HL-60 (cell line): ENCODE measurements at regions not wholly inside any gene's neighbourhood (a gene's known extent, or its start where the extent isn't known, plus 50 kb on each side); places are given as distances from the start of the nearest gene placed in this dataset.

Source experiments
- DNase-seq, 2 experiments: peaks; one replicate each; pipeline ENCODE4 v3.0.0-alpha.2; 2010 to 2020; ENCODE audit warnings: low read depth in 1 of 2, low spot score in 1 of 2
- H3K27ac ChIP-seq: fragments of 250-450 bp; sonication (Bioruptor Pico); replicated peaks from 2 replicates; pipeline ENCODE4 v1.5.1; 2020; ENCODE audit warnings: mild to moderate bottlenecking, moderate library complexity
- H3K27me3 ChIP-seq: fragments of 250-450 bp; sonication (Bioruptor Pico); 2 replicates; pipeline ENCODE4 v1.5.1; 2021; ENCODE audit warnings: mild to moderate bottlenecking, moderate library complexity; ENCODE audit not compliant: insufficient read depth, poor library complexity, severe bottlenecking
- H3K4me3 ChIP-seq: replicated peaks from 2 replicates; pipeline ENCODE4 v1.5.1; 2011; ENCODE audit warnings: mild to moderate bottlenecking, control low read depth, low read length; ENCODE audit not compliant: insufficient read depth
- GABPA ChIP-seq: IDR thresholded peaks from 2 replicates; pipeline ENCODE4 v1.6.1; 2012; ENCODE audit warnings: low read depth
- POLR2AphosphoS5 ChIP-seq: IDR thresholded peaks from 2 replicates; pipeline ENCODE4 v1.6.1; 2012; ENCODE audit warnings: low read depth
- SPI1 ChIP-seq: IDR thresholded peaks from 2 replicates; pipeline ENCODE4 v1.6.1; 2012; ENCODE audit warnings: low read depth, mild to moderate bottlenecking, borderline replicate concordance
- TF ChIP-seq, protein P1 (sequence below): IDR thresholded peaks from one replicate; pipeline ENCODE4 v1.5.1; 2011; ENCODE audit warnings: low read length, control low read depth, inconsistent platforms; ENCODE audit not compliant: insufficient read depth
- TF ChIP-seq, protein P2 (sequence below): IDR thresholded peaks from 2 replicates; pipeline ENCODE4 v1.6.1; 2012; ENCODE audit warnings: low read depth; ENCODE audit not compliant: insufficient replicate concordance

DNA sequence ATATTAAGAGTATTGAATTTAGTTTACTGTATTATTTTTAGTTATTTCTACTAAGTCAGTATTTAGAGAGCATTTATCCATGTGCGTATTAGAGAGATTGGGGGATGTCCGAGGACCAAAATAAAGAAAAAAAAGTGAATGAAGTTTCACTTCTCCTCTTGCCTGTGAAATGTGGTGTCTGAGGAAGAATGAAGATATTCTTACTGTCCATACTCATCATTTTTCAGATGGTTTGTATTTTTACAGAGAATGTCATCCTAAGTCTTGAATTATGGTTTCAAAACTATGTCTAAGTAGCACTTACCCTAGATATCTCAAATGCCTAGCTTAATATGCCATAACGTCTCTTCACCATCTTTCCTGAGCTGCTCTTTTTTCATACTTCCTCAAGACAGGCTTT lies 854.3 kb downstream of the C4orf33 start:
- no peak overlapping the region for H3K27ac ChIP-seq
- H3K4me3 ChIP-seq = no peak overlapping the region
- DNase-seq = no peak
- TF ChIP-seq SPI1 = no peak
- TF ChIP-seq, protein P1, sequence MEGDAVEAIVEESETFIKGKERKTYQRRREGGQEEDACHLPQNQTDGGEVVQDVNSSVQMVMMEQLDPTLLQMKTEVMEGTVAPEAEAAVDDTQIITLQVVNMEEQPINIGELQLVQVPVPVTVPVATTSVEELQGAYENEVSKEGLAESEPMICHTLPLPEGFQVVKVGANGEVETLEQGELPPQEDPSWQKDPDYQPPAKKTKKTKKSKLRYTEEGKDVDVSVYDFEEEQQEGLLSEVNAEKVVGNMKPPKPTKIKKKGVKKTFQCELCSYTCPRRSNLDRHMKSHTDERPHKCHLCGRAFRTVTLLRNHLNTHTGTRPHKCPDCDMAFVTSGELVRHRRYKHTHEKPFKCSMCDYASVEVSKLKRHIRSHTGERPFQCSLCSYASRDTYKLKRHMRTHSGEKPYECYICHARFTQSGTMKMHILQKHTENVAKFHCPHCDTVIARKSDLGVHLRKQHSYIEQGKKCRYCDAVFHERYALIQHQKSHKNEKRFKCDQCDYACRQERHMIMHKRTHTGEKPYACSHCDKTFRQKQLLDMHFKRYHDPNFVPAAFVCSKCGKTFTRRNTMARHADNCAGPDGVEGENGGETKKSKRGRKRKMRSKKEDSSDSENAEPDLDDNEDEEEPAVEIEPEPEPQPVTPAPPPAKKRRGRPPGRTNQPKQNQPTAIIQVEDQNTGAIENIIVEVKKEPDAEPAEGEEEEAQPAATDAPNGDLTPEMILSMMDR = no peak
- TF ChIP-seq, protein P2, sequence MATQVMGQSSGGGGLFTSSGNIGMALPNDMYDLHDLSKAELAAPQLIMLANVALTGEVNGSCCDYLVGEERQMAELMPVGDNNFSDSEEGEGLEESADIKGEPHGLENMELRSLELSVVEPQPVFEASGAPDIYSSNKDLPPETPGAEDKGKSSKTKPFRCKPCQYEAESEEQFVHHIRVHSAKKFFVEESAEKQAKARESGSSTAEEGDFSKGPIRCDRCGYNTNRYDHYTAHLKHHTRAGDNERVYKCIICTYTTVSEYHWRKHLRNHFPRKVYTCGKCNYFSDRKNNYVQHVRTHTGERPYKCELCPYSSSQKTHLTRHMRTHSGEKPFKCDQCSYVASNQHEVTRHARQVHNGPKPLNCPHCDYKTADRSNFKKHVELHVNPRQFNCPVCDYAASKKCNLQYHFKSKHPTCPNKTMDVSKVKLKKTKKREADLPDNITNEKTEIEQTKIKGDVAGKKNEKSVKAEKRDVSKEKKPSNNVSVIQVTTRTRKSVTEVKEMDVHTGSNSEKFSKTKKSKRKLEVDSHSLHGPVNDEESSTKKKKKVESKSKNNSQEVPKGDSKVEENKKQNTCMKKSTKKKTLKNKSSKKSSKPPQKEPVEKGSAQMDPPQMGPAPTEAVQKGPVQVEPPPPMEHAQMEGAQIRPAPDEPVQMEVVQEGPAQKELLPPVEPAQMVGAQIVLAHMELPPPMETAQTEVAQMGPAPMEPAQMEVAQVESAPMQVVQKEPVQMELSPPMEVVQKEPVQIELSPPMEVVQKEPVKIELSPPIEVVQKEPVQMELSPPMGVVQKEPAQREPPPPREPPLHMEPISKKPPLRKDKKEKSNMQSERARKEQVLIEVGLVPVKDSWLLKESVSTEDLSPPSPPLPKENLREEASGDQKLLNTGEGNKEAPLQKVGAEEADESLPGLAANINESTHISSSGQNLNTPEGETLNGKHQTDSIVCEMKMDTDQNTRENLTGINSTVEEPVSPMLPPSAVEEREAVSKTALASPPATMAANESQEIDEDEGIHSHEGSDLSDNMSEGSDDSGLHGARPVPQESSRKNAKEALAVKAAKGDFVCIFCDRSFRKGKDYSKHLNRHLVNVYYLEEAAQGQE = no peak
- no peak for TF ChIP-seq GABPA
- TF ChIP-seq POLR2AphosphoS5 = no peak
- no peaks in the 10 kb centered on the region for H3K27me3 ChIP-seq

DNA sequence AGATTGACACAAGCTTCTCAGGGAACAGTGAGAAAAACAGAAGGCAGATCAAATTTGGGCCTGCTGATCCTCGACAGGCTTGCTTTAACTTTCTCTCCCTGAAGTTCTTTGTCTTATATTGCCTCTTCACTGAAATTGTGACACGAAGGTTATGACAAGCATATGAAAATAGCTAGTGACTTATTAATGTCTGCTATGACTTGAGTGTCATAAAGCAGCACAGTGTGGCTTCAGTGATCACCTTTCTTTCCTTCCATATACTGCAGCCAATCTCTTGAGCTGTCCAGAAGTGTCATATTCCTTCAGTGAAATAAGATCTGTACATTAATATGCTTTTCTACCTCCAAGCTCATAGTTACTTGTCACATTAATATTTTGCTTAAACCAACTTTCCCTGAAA lies 870.2 kb downstream of the C4orf33 start:
- TF ChIP-seq SPI1 (no peak), GABPA (no peak), POLR2AphosphoS5 (no peak)
- TF ChIP-seq, protein P1 = no peak
- TF ChIP-seq, protein P2 = no peak
- no peak overlapping the region for H3K4me3 ChIP-seq
- H3K27me3 ChIP-seq = no peaks in the 10 kb centered on the region
- DNase-seq = no peak
- H3K27ac ChIP-seq = no peak overlapping the region

DNA sequence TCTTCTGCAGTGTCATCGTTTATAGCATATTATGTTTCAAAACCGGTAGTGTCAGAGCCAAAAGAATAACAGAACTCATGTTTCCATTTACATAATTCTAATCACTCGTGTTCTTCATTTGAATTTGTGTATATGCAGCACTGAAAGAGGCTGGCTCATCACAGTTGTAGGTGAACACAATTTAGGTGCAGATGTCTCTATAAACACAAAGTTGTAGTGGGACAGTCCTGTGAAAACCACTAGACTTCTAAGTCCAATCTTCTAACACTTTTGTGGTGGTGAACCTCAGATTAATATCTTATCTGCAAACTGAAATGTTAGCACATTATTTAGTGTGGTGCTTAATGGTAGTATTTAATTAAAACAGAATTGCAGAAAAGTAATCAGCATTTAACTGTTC lies 872.4 kb downstream of the C4orf33 start:
- no peak for DNase-seq
- TF ChIP-seq, protein P1 = no peak
- no peak for TF ChIP-seq GABPA
- TF ChIP-seq SPI1 = no peak
- TF ChIP-seq, protein P2 = no peak
- no peak for TF ChIP-seq POLR2AphosphoS5
- H3K27ac ChIP-seq = no peak overlapping the region
- no peaks in the 10 kb centered on the region for H3K27me3 ChIP-seq
- H3K4me3 ChIP-seq = no peak overlapping the region
